WTC11 (cell line): ENCODE measurements at regions not wholly inside any gene's neighbourhood (a gene's known extent, or its start where the extent isn't known, plus 50 kb on each side); places are given as distances from the start of the nearest gene placed in this dataset.

ENCODE experiments used
- ATAC-seq: fragments of 200-7000 bp; cut with Tn5 transposase; 2 replicates; pipeline ENCODE4 v1.10.0; 2021; ENCODE audit warnings: mild to moderate bottlenecking, moderate library complexity
- CTCF ChIA-PET: fragments of 300-600 bp; sonication (Branson Sonifier 250); formaldehyde crosslinking; loops from one replicate; lab custom pipeline; 2021; ENCODE audit warnings: antibody characterized with exemption; lab: Charles Lee
- POLR2A ChIA-PET: fragments of 350-600 bp; sonication (Branson Sonifier 250); formaldehyde crosslinking; loops from one replicate; lab custom pipeline; 2021; ENCODE audit warnings: antibody characterized with exemption; lab: Charles Lee
- DNase-seq: peaks from one replicate; pipeline ENCODE4 v3.0.0; 2021; ENCODE audit warnings: low spot score
- H3K27ac Mint-ChIP-seq: 2 replicates; pipeline ENCODE4 v1.8.0; 2021; ENCODE audit warnings: mixed read lengths
- H3K27me3 Mint-ChIP-seq: 2 replicates; pipeline ENCODE4 v1.8.0; 2021; ENCODE audit warnings: low read depth, mild to moderate bottlenecking, moderate library complexity, mixed read lengths
- H3K36me3 Mint-ChIP-seq: 2 replicates; pipeline ENCODE4 v1.8.0; 2021; ENCODE audit warnings: mixed read lengths
- H3K4me1 Mint-ChIP-seq: 2 replicates; pipeline ENCODE4 v1.8.0; 2022; ENCODE audit warnings: mixed read lengths
- H3K4me3 Mint-ChIP-seq: 2 replicates; pipeline ENCODE4 v1.8.0; 2021; ENCODE audit warnings: mild to moderate bottlenecking, moderate library complexity, mixed read lengths
- H3K9me3 Mint-ChIP-seq: 2 replicates; pipeline ENCODE4 v1.8.0; 2021; ENCODE audit warnings: mixed read lengths
- CBFB ChIP-seq: sonication (generic); formaldehyde crosslinking; IDR thresholded peaks from 2 replicates; pipeline ENCODE4 v1.8.1; 2022; ENCODE audit warnings: mild to moderate bottlenecking, low read depth, missing genetic modification reagents
- ETV6 ChIP-seq: sonication (generic); formaldehyde crosslinking; IDR thresholded peaks from 2 replicates; pipeline ENCODE4 v1.8.1; 2022; ENCODE audit warnings: mild to moderate bottlenecking, missing genetic modification reagents
- GTF2I ChIP-seq: fragments of 250-450 bp; sonication (Bioruptor Pico); conservative IDR thresholded peaks from 2 replicates; pipeline ENCODE4 v1.4.0; 2021; ENCODE audit warnings: mild to moderate bottlenecking
- MXD4 ChIP-seq: fragments of 250-450 bp; sonication (Bioruptor Pico); IDR thresholded peaks from 2 replicates; pipeline ENCODE4 v1.8.0; 2021; ENCODE audit warnings: mild to moderate bottlenecking, moderate library complexity, borderline replicate concordance
- MYBL2 ChIP-seq: sonication (generic); formaldehyde crosslinking; IDR thresholded peaks from 2 replicates; pipeline ENCODE4 v1.8.1; 2023; ENCODE audit warnings: mild to moderate bottlenecking, moderate library complexity, missing genetic modification reagents
- NFYB ChIP-seq: sonication (generic); formaldehyde crosslinking; conservative IDR thresholded peaks from 2 replicates; pipeline ENCODE4 v1.8.0; 2022; ENCODE audit warnings: low read depth, missing genetic modification reagents
- NR2C2 ChIP-seq: sonication (generic); formaldehyde crosslinking; IDR thresholded peaks from 2 replicates; pipeline ENCODE4 v1.8.0; 2022; ENCODE audit warnings: mild to moderate bottlenecking, missing genetic modification reagents
- TCF7 ChIP-seq: sonication (generic); formaldehyde crosslinking; IDR thresholded peaks from 2 replicates; pipeline ENCODE4 v1.8.0; 2022; ENCODE audit warnings: mild to moderate bottlenecking, low read depth, missing genetic modification reagents, moderate library complexity
- TEAD1 ChIP-seq: sonication (generic); formaldehyde crosslinking; IDR thresholded peaks from 2 replicates; pipeline ENCODE4 v1.8.0; 2022; ENCODE audit warnings: mild to moderate bottlenecking, missing genetic modification reagents
- TEAD4 ChIP-seq: sonication (generic); formaldehyde crosslinking; IDR thresholded peaks from 2 replicates; pipeline ENCODE4 v1.8.0; 2022; ENCODE audit warnings: mild to moderate bottlenecking, missing genetic modification reagents
- USF2 ChIP-seq: sonication (generic); formaldehyde crosslinking; IDR thresholded peaks from 2 replicates; pipeline ENCODE4 v1.8.1; 2023; ENCODE audit warnings: mild to moderate bottlenecking, missing genetic modification reagents, moderate library complexity
- ZBTB43 ChIP-seq: sonication (generic); formaldehyde crosslinking; IDR thresholded peaks from 2 replicates; pipeline ENCODE4 v1.8.1; 2023; ENCODE audit warnings: mild to moderate bottlenecking, missing genetic modification reagents
- ZMAT4 ChIP-seq: fragments of 250-450 bp; sonication (Bioruptor Pico); IDR thresholded peaks from 2 replicates; pipeline ENCODE4 v1.9.0; 2021; ENCODE audit warnings: mild to moderate bottlenecking
- ZNF121 ChIP-seq: sonication (generic); formaldehyde crosslinking; IDR thresholded peaks from 2 replicates; pipeline ENCODE4 v1.8.0; 2023; ENCODE audit warnings: missing genetic modification reagents
- ZNF317 ChIP-seq: sonication (generic); formaldehyde crosslinking; IDR thresholded peaks from 2 replicates; pipeline ENCODE4 v1.8.1; 2023; ENCODE audit warnings: low read depth, mild to moderate bottlenecking, moderate library complexity, missing genetic modification reagents, borderline replicate concordance
- ZNF396 ChIP-seq: fragments of 250-450 bp; sonication (Bioruptor Pico); IDR thresholded peaks from 2 replicates; pipeline ENCODE4 v1.8.0; 2021; ENCODE audit warnings: mild to moderate bottlenecking, moderate library complexity, borderline replicate concordance
- ZNF425 ChIP-seq: fragments of 250-450 bp; sonication (Bioruptor Pico); conservative IDR thresholded peaks from 2 replicates; pipeline ENCODE4 v1.9.0; 2021; ENCODE audit warnings: mild to moderate bottlenecking
- ZNF512 ChIP-seq: sonication (generic); formaldehyde crosslinking; IDR thresholded peaks from 2 replicates; pipeline ENCODE4 v1.8.1; 2022; ENCODE audit warnings: missing genetic modification reagents, borderline replicate concordance
- TF ChIP-seq, protein P1 (sequence below): sonication (generic); formaldehyde crosslinking; IDR thresholded peaks from 2 replicates; pipeline ENCODE4 v1.8.0; 2023; ENCODE audit warnings: mild to moderate bottlenecking, missing genetic modification reagents
- TF ChIP-seq, protein P2 (sequence below): fragments of 250-450 bp; sonication (Bioruptor Pico); IDR thresholded peaks from 2 replicates; pipeline ENCODE4 v1.8.0; 2021; ENCODE audit warnings: mild to moderate bottlenecking

GRCh38 chr2:228681979-228682378 is 500.5 kb upstream of the SPHKAP start (continued):
- TF ChIP-seq ZNF512 (CRISPR knock-in tag) (no peak), ZMAT4 (CRISPR knock-in tag) (no peak)

GRCh38 chr2:228681426-228681825 is 499.9 kb upstream of the SPHKAP start:
- Mint-ChIP-seq H3K4me3 (no peak overlapping the region), H3K36me3 (no peaks in the 10 kb centered on the region), H3K27me3 (no peaks in the 10 kb centered on the region), H3K9me3 (no peaks in the 10 kb centered on the region), H3K4me1 (no peaks in the 10 kb centered on the region)
- CTCF ChIA-PET: interaction anchor here (0.7 to 1.4 kb wide), 4 partner anchors 9 to 592 kb away, joined by 3 to 4 read pairs (median 4); no protein-coding TSS in a partner anchor
- ATAC-seq (peak; percentile 90), DNase-seq (no peak)
- POLR2A ChIA-PET: interaction anchor here (0.9 kb wide), 1 partner anchor 682 kb away, joined by 3 read pairs; no protein-coding TSS in a partner anchor
- TF ChIP-seq ETV6 (CRISPR knock-in tag): no peak
- TF ChIP-seq TCF7 (CRISPR knock-in tag): no peak
- no peak for TF ChIP-seq ZNF121 (CRISPR knock-in tag)
- TF ChIP-seq, protein P1, sequence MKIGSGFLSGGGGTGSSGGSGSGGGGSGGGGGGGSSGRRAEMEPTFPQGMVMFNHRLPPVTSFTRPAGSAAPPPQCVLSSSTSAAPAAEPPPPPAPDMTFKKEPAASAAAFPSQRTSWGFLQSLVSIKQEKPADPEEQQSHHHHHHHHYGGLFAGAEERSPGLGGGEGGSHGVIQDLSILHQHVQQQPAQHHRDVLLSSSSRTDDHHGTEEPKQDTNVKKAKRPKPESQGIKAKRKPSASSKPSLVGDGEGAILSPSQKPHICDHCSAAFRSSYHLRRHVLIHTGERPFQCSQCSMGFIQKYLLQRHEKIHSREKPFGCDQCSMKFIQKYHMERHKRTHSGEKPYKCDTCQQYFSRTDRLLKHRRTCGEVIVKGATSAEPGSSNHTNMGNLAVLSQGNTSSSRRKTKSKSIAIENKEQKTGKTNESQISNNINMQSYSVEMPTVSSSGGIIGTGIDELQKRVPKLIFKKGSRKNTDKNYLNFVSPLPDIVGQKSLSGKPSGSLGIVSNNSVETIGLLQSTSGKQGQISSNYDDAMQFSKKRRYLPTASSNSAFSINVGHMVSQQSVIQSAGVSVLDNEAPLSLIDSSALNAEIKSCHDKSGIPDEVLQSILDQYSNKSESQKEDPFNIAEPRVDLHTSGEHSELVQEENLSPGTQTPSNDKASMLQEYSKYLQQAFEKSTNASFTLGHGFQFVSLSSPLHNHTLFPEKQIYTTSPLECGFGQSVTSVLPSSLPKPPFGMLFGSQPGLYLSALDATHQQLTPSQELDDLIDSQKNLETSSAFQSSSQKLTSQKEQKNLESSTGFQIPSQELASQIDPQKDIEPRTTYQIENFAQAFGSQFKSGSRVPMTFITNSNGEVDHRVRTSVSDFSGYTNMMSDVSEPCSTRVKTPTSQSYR (CRISPR knock-in tag): no peak
- TF ChIP-seq ZMAT4 (CRISPR knock-in tag): no peak
- TF ChIP-seq ZBTB43: no peak
- TF ChIP-seq, all 79 proteins: peak for 0
- no peak overlapping the region for H3K27ac Mint-ChIP-seq

GRCh38 chr2:228678110-228678509 is 496.6 kb upstream of the SPHKAP start:
- ChIA-PET POLR2A (no interaction called here), CTCF (no interaction called here)
- ATAC-seq: no peak
- TF ChIP-seq MXD4 (CRISPR knock-in tag) (no peak), NFYB (CRISPR knock-in tag) (no peak), NR2C2 (CRISPR knock-in tag) (no peak), CBFB (CRISPR knock-in tag) (no peak), MYBL2 (no peak), ZNF396 (CRISPR knock-in tag) (no peak), USF2 (CRISPR knock-in tag) (no peak), GTF2I (CRISPR knock-in tag) (no peak), ZNF317 (no peak), TEAD1 (CRISPR knock-in tag) (no peak), TEAD4 (no peak), ZNF425 (CRISPR knock-in tag) (no peak)
- TF ChIP-seq, protein P2, sequence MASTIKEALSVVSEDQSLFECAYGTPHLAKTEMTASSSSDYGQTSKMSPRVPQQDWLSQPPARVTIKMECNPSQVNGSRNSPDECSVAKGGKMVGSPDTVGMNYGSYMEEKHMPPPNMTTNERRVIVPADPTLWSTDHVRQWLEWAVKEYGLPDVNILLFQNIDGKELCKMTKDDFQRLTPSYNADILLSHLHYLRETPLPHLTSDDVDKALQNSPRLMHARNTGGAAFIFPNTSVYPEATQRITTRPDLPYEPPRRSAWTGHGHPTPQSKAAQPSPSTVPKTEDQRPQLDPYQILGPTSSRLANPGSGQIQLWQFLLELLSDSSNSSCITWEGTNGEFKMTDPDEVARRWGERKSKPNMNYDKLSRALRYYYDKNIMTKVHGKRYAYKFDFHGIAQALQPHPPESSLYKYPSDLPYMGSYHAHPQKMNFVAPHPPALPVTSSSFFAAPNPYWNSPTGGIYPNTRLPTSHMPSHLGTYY (CRISPR knock-in tag): no peak

More at GRCh38 chr2:228678110-228678509, 496.6 kb upstream of the SPHKAP start:
- no peak for DNase-seq
- no peak overlapping the region for H3K4me3 Mint-ChIP-seq
- H3K36me3 Mint-ChIP-seq: no peaks in the 10 kb centered on the region
- H3K27me3 Mint-ChIP-seq: no peaks in the 10 kb centered on the region
- H3K4me1 Mint-ChIP-seq: no peaks in the 10 kb centered on the region
- H3K27ac Mint-ChIP-seq: no peak overlapping the region
- 0 out of 2 replicates have a peak, but pooled peaks cover 5% of the 10 kb centered on the region for H3K9me3 Mint-ChIP-seq
